ENCODE measurements at regions not wholly inside any gene's neighbourhood (a gene's known extent, or its start where the extent isn't known, plus 50 kb on each side); places are given as distances from the start of the nearest gene placed in this dataset.

DNA sequence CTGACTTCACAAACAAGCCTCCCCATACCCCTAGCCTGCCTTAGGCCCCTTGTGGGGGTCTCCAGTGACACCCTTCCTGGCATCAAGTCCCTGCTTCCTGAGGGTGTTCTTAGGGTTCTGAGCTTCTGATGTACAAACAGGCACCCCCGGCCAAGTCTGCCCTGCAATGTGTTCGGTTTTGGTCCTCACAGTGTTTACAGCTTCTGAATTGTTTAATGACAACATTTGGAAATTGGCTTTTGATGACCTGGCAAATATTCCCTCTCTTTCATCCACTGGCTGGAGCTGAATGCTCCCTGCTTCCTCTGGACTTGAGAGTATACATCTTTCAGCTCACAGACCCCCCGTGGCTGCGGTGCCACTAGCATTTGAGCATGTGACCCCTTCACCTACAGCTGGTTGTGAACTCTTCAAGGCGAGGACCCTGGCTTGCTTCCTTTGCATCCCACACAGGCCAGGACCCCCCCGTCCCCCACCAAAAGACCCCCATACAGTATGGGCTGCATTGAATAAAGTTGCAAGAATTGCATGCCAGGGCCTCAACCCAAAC lies 180.8 kb downstream of the KATNIP start:
- TF ChIP-seq SUZ12 (IDR thresholded peaks at IDR 0.05) (no peak), HDGF (IDR thresholded peaks at IDR 0.05; ENCODE audit: borderline replicate concordance) (no peak), FOXK2 (IDR thresholded peaks at IDR 0.05) (no peak), FOXM1 (IDR thresholded peaks at IDR 0.05; ENCODE audit: borderline replicate concordance) (no peak), BHLHE40 (IDR thresholded peaks at IDR 0.05; ENCODE audit: borderline replicate concordance) (no peak), ARNT (IDR thresholded peaks at IDR 0.05) (no peak), FOXA1 (IDR thresholded peaks at IDR 0.05) (no peak), CTBP1 (IDR thresholded peaks at IDR 0.05; ENCODE audit: borderline replicate concordance) (no peak), TARDBP (IDR thresholded peaks at IDR 0.05) (no peak), SP1 (IDR thresholded peaks at IDR 0.05) (no peak)

Measured in HEK293T (cell line).